Sigmoid colon (tissue), 6 donors: ENCODE measurements at regions not wholly inside any gene's neighbourhood (a gene's known extent, or its start where the extent isn't known, plus 50 kb on each side); places are given as distances from the start of the nearest gene placed in this dataset.

Source experiments
- DNase-seq: peaks from one replicate; pipeline ENCODE4 v3.0.0-alpha.2; 2019
- H3K27ac ChIP-seq, 4 donors: fragments of 200-600 bp; sonication (generic); one replicate each; pipeline ENCODE4 v1.5.1; 2016 to 2019; ENCODE audit warnings: mild to moderate bottlenecking in 1 of 4
- H3K27me3 ChIP-seq, 3 donors: fragments of 200-600 bp; sonication (generic); one replicate each; pipeline ENCODE4 v1.5.1; 2019; ENCODE audit warnings: mild to moderate bottlenecking in 1 of 3
- H3K36me3 ChIP-seq, 4 donors: fragments of 200-600 bp; sonication (generic); one replicate each; pipeline ENCODE4 v1.5.1; 2016 to 2019
- H3K4me1 ChIP-seq, 4 donors: fragments of 200-600 bp; sonication (generic); one replicate each; pipeline ENCODE4 v1.5.1; 2017 to 2019
- H3K4me3 ChIP-seq, 4 donors: fragments of 200-600 bp; sonication (generic); one replicate each; pipeline ENCODE4 v1.5.1; 2017 to 2019; ENCODE audit warnings: mild to moderate bottlenecking in 2 of 4, moderate library complexity in 1 of 4
- H3K9me3 ChIP-seq, 4 donors: fragments of 200-600 bp in 3 of 4; sonication (generic) in 3 of 4; one replicate each; pipeline versions ENCODE4 v1.5.1 to v1.6.1; 2013 to 2019
- CTCF ChIP-seq, 4 experiments: fragments of 450-650 bp in 3 of 4; fragments of 200-600 bp in 1 of 4; IDR thresholded peaks; one replicate each; pipeline ENCODE4 v1.5.1; 2016 to 2019; ENCODE audit warnings: antibody characterized with exemption in 4 of 4, mild to moderate bottlenecking in 3 of 4, moderate library complexity in 2 of 4
- EP300 ChIP-seq, 4 donors: sonication (generic); formaldehyde crosslinking; IDR thresholded peaks; one replicate each; pipeline ENCODE4 v1.6.1; 2017; ENCODE audit warnings: antibody characterized with exemption in 4 of 4
- POLR2A ChIP-seq, 2 donors: fragments of 450-650 bp; IDR thresholded peaks; one replicate each; pipeline ENCODE4 v1.6.1; 2016; ENCODE audit warnings: antibody characterized with exemption in 2 of 2, mild to moderate bottlenecking in 2 of 2, moderate library complexity in 2 of 2
- POLR2AphosphoS5 ChIP-seq, 4 donors: sonication (generic); formaldehyde crosslinking; IDR thresholded peaks; one replicate each; pipeline ENCODE4 v1.6.1; 2017; ENCODE audit warnings: antibody characterized with exemption in 4 of 4
- WGBS, 2 donors: extraction: QIAGEN DNeasy Blood & Tissue Kit; methylation state at CpG; one replicate each; pipeline ENCODE4 v1.1.7; 2013; 5-methylcytosine and 5-hydroxymethylcytosine counted together
- intact Hi-C: fragments of 100-400 bp; cut with DNase I; formaldehyde crosslinking; loops from one replicate; pipeline ENCODE4 v1.15.1; 2023
- donor health status: healthy with polysubstance abuse.
- donor health status: healthy.

GRCh38 chr9:120323125-120323524, 256.8 kb downstream of the CDK5RAP2 start:
- no peak overlapping the region for H3K4me3 ChIP-seq
- H3K4me1 ChIP-seq: no peaks in the 10 kb centered on the region
- 74 to 79% methylated on average over 1 of the region's 1 CpG for WGBS, 2 donors
- TF ChIP-seq POLR2AphosphoS5 (IDR thresholded peaks at IDR 0.05) (no peak), EP300 (IDR thresholded peaks at IDR 0.05) (no peak), CTCF (IDR thresholded peaks at IDR 0.05) (no peak), POLR2A (IDR thresholded peaks at IDR 0.05) (no peak)
- DNase-seq: no peak
- H3K27me3 ChIP-seq: no peaks in the 10 kb centered on the region
- intact Hi-C loops: no loop called here
- no peak overlapping the region for H3K27ac ChIP-seq
- no peaks in the 10 kb centered on the region for H3K9me3 ChIP-seq
- no peaks in the 10 kb centered on the region for H3K36me3 ChIP-seq

GRCh38 chr9:120319452-120319851, 260.5 kb downstream of the CDK5RAP2 start:
- Histone ChIP-seq H3K36me3 (no peaks in the 10 kb centered on the region), H3K27me3 (no peaks in the 10 kb centered on the region), H3K27ac (no peak overlapping the region), H3K9me3 (no peaks in the 10 kb centered on the region), H3K4me1 (no peaks in the 10 kb centered on the region), H3K4me3 (no peak overlapping the region)
- intact Hi-C loops: no loop called here
- TF ChIP-seq POLR2AphosphoS5 (IDR thresholded peaks at IDR 0.05): no peak
- TF ChIP-seq EP300 (IDR thresholded peaks at IDR 0.05): no peak
- no peak for TF ChIP-seq POLR2A (IDR thresholded peaks at IDR 0.05)
- TF ChIP-seq CTCF (IDR thresholded peaks at IDR 0.05): no peak
- no peak for DNase-seq
- 81 to 82% methylated on average over 3 of the region's 3 CpGs for WGBS, 2 donors

- H3K4me1 ChIP-seq: no peaks in the 10 kb centered on the region
- intact Hi-C loops: no loop called here
Observed at GRCh38 chr9:120315154-120315553, 264.8 kb downstream of the CDK5RAP2 start.

GRCh38 chr9:120312031-120312430, 267.9 kb downstream of the CDK5RAP2 start:
- Histone ChIP-seq H3K9me3 (no peaks in the 10 kb centered on the region), H3K27me3 (no peaks in the 10 kb centered on the region), H3K4me1 (no peaks in the 10 kb centered on the region), H3K27ac (no peak overlapping the region), H3K4me3 (no peak overlapping the region), H3K36me3 (no peaks in the 10 kb centered on the region)
- TF ChIP-seq POLR2AphosphoS5 (IDR thresholded peaks at IDR 0.05): no peak
- TF ChIP-seq POLR2A (IDR thresholded peaks at IDR 0.05): no peak
- TF ChIP-seq CTCF (IDR thresholded peaks at IDR 0.05): no peak
- TF ChIP-seq EP300 (IDR thresholded peaks at IDR 0.05): no peak
- intact Hi-C loops: no loop called here
- 71 to 82% methylated on average over 2 of the region's 2 CpGs for WGBS, 2 donors
- DNase-seq: no peak

More at GRCh38 chr9:120315154-120315553, 264.8 kb downstream of the CDK5RAP2 start:
- Histone ChIP-seq H3K4me3 (no peak overlapping the region), H3K36me3 (no peaks in the 10 kb centered on the region), H3K27ac (no peak overlapping the region), H3K27me3 (no peaks in the 10 kb centered on the region), H3K9me3 (no peaks in the 10 kb centered on the region)
- TF ChIP-seq POLR2AphosphoS5 (IDR thresholded peaks at IDR 0.05) (no peak), CTCF (IDR thresholded peaks at IDR 0.05) (no peak), POLR2A (IDR thresholded peaks at IDR 0.05) (no peak), EP300 (IDR thresholded peaks at IDR 0.05) (no peak)
- WGBS, 2 donors: 63 to 82% methylated on average over 3 of the region's 3 CpGs
- no peak for DNase-seq

GRCh38 chr9:120310035-120310434, 269.9 kb downstream of the CDK5RAP2 start:
- no peaks in the 10 kb centered on the region for H3K9me3 ChIP-seq
- DNase-seq: no peak
- H3K27me3 ChIP-seq: no peaks in the 10 kb centered on the region
- no peak for TF ChIP-seq CTCF (IDR thresholded peaks at IDR 0.05)
- TF ChIP-seq POLR2AphosphoS5 (IDR thresholded peaks at IDR 0.05): no peak
- no peak for TF ChIP-seq POLR2A (IDR thresholded peaks at IDR 0.05)
- TF ChIP-seq EP300 (IDR thresholded peaks at IDR 0.05): no peak
- 79 to 80% methylated on average over 3 of the region's 3 CpGs for whole genome bisulfite sequencing, 2 donors
- H3K36me3 ChIP-seq: no peaks in the 10 kb centered on the region
- H3K4me1 ChIP-seq: no peaks in the 10 kb centered on the region
- intact Hi-C loops: no loop called here
- no peak overlapping the region for H3K27ac ChIP-seq
- H3K4me3 ChIP-seq: no peak overlapping the region
